HepG2 (cell line): ENCODE measurements at regions not wholly inside any gene's neighbourhood (a gene's known extent, or its start where the extent isn't known, plus 50 kb on each side); places are given as distances from the start of the nearest gene placed in this dataset.
A peak's percentile ranks its signal among the peaks of the same experiment; 100 is the strongest.
"Not testable (repeated sequence)": the region's sequence is repeated elsewhere in the genome, so short reads cannot be mapped to it uniquely, and the experiment has no call there.

Experiments
- ATAC-seq: fragments of 200-7000 bp; cut with Tn5 transposase; 3 replicates; pipeline ENCODE4 v1.9.1; 2020; ENCODE audit warnings: mild to moderate bottlenecking, moderate library complexity
- BruUV-seq: library from RNA; stranded (reverse); fragments of 400-500 nt; replicated peaks from 2 replicates; lab custom pipeline; 2021; lab: Mats Ljungman, UMichigan
- CTCF ChIA-PET: fragments of 300-600 bp; formaldehyde crosslinking; extraction: SDS; loops from one replicate; lab custom pipeline; 2021; ENCODE audit warnings: low total read pairs, inconsistent platforms, low intra/inter-chr PET ratio; lab: Yijun Ruan, JAX
- POLR2A ChIA-PET: fragments of 350-600 bp; sonication (Branson Sonifier 250); formaldehyde crosslinking; loops from one replicate; lab custom pipeline; 2020; ENCODE audit warnings: antibody characterized with exemption, inconsistent platforms; lab: Yijun Ruan, JAX
- DNase-seq: peaks from one replicate; pipeline ENCODE4 v3.0.0-alpha.2; 2015; ENCODE audit warnings: low spot score
- FAIRE-seq: peaks from 3 replicates; lab custom pipeline; 2011; peaks lifted over from hg19 to GRCh38; lab: Jason Lieb, UNC
- H2AFZ ChIP-seq: one replicate; pipeline ENCODE4 v1.6.1; 2011; ENCODE audit warnings: low read length, inconsistent platforms
- H3K27ac ChIP-seq: fragments of 300-600 bp; 3 replicates; pipeline ENCODE4 v1.8.0; 2011; ENCODE audit warnings: mixed run types, mild to moderate bottlenecking, mixed read lengths, low read length, inconsistent platforms; ENCODE audit not compliant: insufficient read depth; ENCODE audit errors: extremely low read length
- H3K27me3 ChIP-seq, 2 experiments: fragments of 200-600 bp in 1 of 2; 2 replicates in 1 of 2; 3 replicates in 1 of 2; pipeline versions ENCODE4 v1.6.0 to v1.8.0; 2011; ENCODE audit warnings: low read length in 2 of 2, mild to moderate bottlenecking in 2 of 2, moderate library complexity in 2 of 2, inconsistent platforms in 1 of 2; ENCODE audit not compliant: insufficient read depth in 2 of 2, control insufficient read depth in 1 of 2
- H3K36me3 ChIP-seq, 2 experiments: fragments of 200-600 bp in 1 of 2; replicated peaks in 1 of 2; 2 replicates in 1 of 2; 3 replicates in 1 of 2; pipeline versions ENCODE4 v1.5.1 to v1.8.0; 2011; ENCODE audit warnings: low read length in 2 of 2, inconsistent platforms in 1 of 2; ENCODE audit not compliant: insufficient read depth in 2 of 2, control insufficient read depth in 1 of 2
- H3K4me1 ChIP-seq: 2 replicates; pipeline ENCODE4 v1.5.1; 2012; ENCODE audit warnings: low read length, inconsistent platforms; ENCODE audit not compliant: insufficient read depth
- H3K4me2 ChIP-seq: 2 replicates; pipeline ENCODE4 v1.6.0; 2011; ENCODE audit warnings: low read depth, low read length, inconsistent platforms
- H3K4me3 ChIP-seq, 3 experiments: fragments of 200-600 bp in 1 of 3; sonication (generic), shearing (Covaris generic) in 1 of 3; replicated peaks in 1 of 3; 2 replicates each; pipeline ENCODE4 v1.5.1; 2011 to 2016; ENCODE audit warnings: low read length in 3 of 3, inconsistent platforms in 2 of 3, low read depth in 2 of 3, mild to moderate bottlenecking in 2 of 3, control low read depth in 1 of 3, mixed read lengths in 1 of 3; ENCODE audit not compliant: insufficient read depth in 1 of 3
- H3K79me2 ChIP-seq: one replicate; pipeline ENCODE4 v1.6.1; 2011; ENCODE audit warnings: low read length, inconsistent platforms; ENCODE audit not compliant: insufficient read depth
- H3K9ac ChIP-seq: 2 replicates; pipeline ENCODE4 v1.6.0; 2011; ENCODE audit warnings: mild to moderate bottlenecking, low read depth, low read length, inconsistent platforms; ENCODE audit not compliant: insufficient read depth
- H3K9me3 ChIP-seq: 2 replicates; pipeline ENCODE4 v1.5.1; 2012; ENCODE audit warnings: mild to moderate bottlenecking, low read length
- H4K20me1 ChIP-seq: 2 replicates; pipeline ENCODE4 v1.6.0; 2011; ENCODE audit warnings: inconsistent platforms, mild to moderate bottlenecking, low read length, moderate library complexity; ENCODE audit not compliant: insufficient read depth
- FOSL2 ChIP-seq: sonication (generic); formaldehyde crosslinking; IDR thresholded peaks from 2 replicates; pipeline ENCODE4 v1.4.0; 2020; ENCODE audit warnings: missing genetic modification reagents
- SOX13 ChIP-seq, 3 experiments: fragments of 450-650 bp in 1 of 3; sonication (generic) in 1 of 3; formaldehyde crosslinking in 1 of 3; IDR thresholded peaks in 2 of 3; conservative IDR thresholded peaks in 1 of 3; 2 replicates each; pipeline versions ENCODE4 v1.5.0 to v1.6.1; 2016 to 2020; ENCODE audit warnings: antibody characterized with exemption in 1 of 3, mild to moderate bottlenecking in 1 of 3, missing compliant biosample characterization in 1 of 3, missing genetic modification reagents in 1 of 3, moderate library complexity in 1 of 3
- WGBS: methylation state at CpG from one replicate; pipeline ENCODE4 v1.1.6; 2017; ENCODE audit warnings: low lambda C conversion rate; 5-methylcytosine and 5-hydroxymethylcytosine counted together
- in situ Hi-C: cut with HindIII; loops from 2 replicates; pipeline ENCODE4 v1.10.0; 2017; ENCODE audit warnings: low pct_unique_long_range_greater_than_20kb; ENCODE audit not compliant: extremely low pct_ligation_motif_present
- intact Hi-C: fragments of 100-400 bp; cut with micrococcal nuclease; formaldehyde crosslinking; loops from one replicate; pipeline ENCODE4 v1.10.0; 2022; ENCODE audit not compliant: unreplicated experiment
- TF ChIP-seq, protein P1 (sequence below): IDR thresholded peaks from 2 replicates; pipeline ENCODE4 v1.6.1; 2016

DNA sequence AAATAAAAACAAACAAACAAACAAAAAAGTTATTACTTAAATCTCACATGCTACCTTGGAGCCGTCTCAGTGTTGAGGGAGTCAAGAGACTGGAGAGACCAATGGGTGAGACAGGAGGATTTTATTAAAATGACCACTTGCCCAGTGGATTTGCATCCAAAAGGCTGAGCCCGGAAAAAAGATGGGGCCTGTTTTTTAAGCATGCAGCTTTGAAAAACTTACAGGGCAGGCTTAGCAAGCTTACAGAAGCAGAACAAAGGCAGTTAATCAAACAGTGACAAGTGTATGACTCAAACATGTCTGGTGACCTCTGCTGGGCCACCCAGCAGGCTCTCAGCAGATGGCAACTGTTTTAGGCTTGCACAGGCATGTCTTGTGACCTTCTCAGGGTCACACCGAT lies 82.5 kb downstream of the POTEH start:
- POLR2A ChIA-PET; H3K27me3 ChIP-seq; H3K4me2 ChIP-seq; H3K36me3 ChIP-seq; in situ Hi-C loops; H3K9me3 ChIP-seq; H3K4me3 ChIP-seq; H3K9ac ChIP-seq; H3K4me1 ChIP-seq; FAIRE-seq; H3K79me2 ChIP-seq; BruUV-seq; intact Hi-C loops; H2AFZ ChIP-seq; ATAC-seq; H4K20me1 ChIP-seq; CTCF ChIA-PET; H3K27ac ChIP-seq; TF ChIP-seq SOX13 (IDR thresholded peaks at IDR 0.05): not testable (repeated sequence)
- peak; percentile 30 for DNase-seq
- 11% methylated on average over 3 of the region's 3 CpGs for WGBS
- TF ChIP-seq SOX13 (CRISPR knock-in tag; conservative IDR thresholded peaks at IDR 0.05 in 1 of 2, IDR thresholded peaks at IDR 0.05 in 1 of 2) (peak in 1 of 2 experiments; percentile 54; a peak in 2 of 4 replicates), FOSL2 (CRISPR knock-in tag) (peak; percentile 70)
- TF ChIP-seq, protein P1, sequence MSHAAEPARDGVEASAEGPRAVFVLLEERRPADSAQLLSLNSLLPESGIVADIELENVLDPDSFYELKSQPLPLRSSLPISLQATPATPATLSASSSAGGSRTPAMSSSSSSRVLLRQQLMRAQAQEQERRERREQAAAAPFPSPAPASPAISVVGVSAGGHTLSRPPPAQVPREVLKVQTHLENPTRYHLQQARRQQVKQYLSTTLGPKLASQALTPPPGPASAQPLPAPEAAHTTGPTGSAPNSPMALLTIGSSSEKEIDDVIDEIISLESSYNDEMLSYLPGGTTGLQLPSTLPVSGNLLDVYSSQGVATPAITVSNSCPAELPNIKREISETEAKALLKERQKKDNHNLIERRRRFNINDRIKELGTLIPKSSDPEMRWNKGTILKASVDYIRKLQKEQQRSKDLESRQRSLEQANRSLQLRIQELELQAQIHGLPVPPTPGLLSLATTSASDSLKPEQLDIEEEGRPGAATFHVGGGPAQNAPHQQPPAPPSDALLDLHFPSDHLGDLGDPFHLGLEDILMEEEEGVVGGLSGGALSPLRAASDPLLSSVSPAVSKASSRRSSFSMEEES (CRISPR knock-in tag): peak; percentile 39; the same call in 1 of the 2 replicates

DNA sequence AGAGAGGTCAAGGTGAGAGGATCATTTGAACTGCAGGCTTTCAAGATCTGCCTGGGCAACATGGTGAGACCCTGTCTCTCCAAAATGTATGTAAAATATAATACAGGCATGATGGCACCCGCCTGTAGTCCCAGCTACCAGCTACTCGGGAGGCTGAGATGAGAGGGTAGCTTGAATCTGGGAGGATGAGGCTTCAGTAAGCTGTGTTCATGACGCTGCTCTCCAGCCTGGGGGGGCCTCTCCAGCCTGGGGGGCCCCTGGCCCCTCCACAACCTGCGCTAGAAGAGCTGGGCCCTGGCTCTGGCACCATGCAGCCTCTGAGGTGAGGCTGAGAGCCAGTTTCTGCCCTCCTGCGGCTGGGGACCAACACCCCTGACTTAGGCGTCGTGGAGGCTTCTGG lies 85.3 kb downstream of the POTEH start:
- BruUV-seq, H3K36me3 ChIP-seq, H3K4me3 ChIP-seq, H4K20me1 ChIP-seq, CTCF ChIA-PET, H3K27me3 ChIP-seq, POLR2A ChIA-PET, ATAC-seq, H3K79me2 ChIP-seq, H3K9ac ChIP-seq, in situ Hi-C loops, intact Hi-C loops, H3K4me2 ChIP-seq, H3K4me1 ChIP-seq, DNase-seq, H3K9me3 ChIP-seq, FAIRE-seq, H3K27ac ChIP-seq, H2AFZ ChIP-seq: not testable (repeated sequence)
- 52% methylated on average over 3 of the region's 7 CpGs for WGBS
